ENCODE measurements at regions not wholly inside any gene's neighbourhood (a gene's known extent, or its start where the extent isn't known, plus 50 kb on each side); places are given as distances from the start of the nearest gene placed in this dataset.

DNA sequence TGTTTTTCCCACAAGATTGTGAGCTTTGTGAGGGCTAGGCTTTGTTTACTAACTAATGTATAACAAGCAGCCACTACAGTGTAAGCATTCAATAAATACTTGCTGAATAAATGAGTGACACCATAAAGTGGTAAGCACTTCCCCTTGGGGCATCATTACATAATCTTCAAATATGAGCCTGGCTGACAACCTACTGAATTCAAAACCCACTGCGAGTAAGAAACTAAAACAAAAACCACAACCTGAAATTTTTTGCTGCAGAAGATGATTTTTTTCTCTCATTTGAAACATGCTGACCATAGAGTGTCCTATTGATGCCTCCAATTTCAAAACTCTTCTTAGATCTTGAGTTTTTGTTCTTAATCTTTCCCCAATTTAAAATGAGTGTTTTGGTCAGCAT lies 331.3 kb upstream of the CCNG1 start:
- Histone ChIP-seq H2AFZ (ENCODE audit: low read length) (no peak overlapping the region), H3K27ac (ENCODE audit: insufficient read length, low read depth, low read length) (no peak overlapping the region), H4K91ac (ENCODE audit: insufficient read length, low read depth, low read length) (no peak overlapping the region), H4K20me1 (ENCODE audit: control insufficient read depth, insufficient read depth, insufficient read length) (no peaks in the 10 kb centered on the region), H3K14ac (ENCODE audit: insufficient read depth, low read length) (no peak overlapping the region), H2BK15ac (ENCODE audit: low read depth, low read length) (no peak overlapping the region), H2AK5ac (ENCODE audit: insufficient read length, low read length) (no peak overlapping the region), H3K18ac (ENCODE audit: insufficient read length, low read depth, low read length) (no peak overlapping the region), H3K4ac (ENCODE audit: low read depth, low read length) (no peak overlapping the region), H3T11ph (ENCODE audit: low read length) (no peak overlapping the region), H3K9me3 (ENCODE audit: control insufficient read depth, low read depth, low read length) (no peaks in the 10 kb centered on the region), H4K8ac (replicated peaks; ENCODE audit: insufficient read length, low read depth, low read length) (no peak overlapping the region), H3K4me2 (ENCODE audit: insufficient read depth, insufficient read length, low read length) (no peak overlapping the region), H3K4me1 (ENCODE audit: insufficient read depth, low read length) (no peaks in the 10 kb centered on the region; the same call in 1 of the 2 replicates), H2BK120ac (ENCODE audit: low read depth, low read length, poor library complexity, severe bottlenecking) (no peak overlapping the region), H3K79me1 (ENCODE audit: insufficient read depth, low read depth, low read length, poor library complexity, severe bottlenecking) (no peaks in the 10 kb centered on the region), H3K56ac (ENCODE audit: insufficient read length, low read depth, low read length) (no peak overlapping the region), H2BK20ac (ENCODE audit: low read depth, low read length, poor library complexity, severe bottlenecking) (no peak overlapping the region), H3K23me2 (ENCODE audit: insufficient read length, low read depth, low read length, poor library complexity, severe bottlenecking) (no peaks in the 10 kb centered on the region), H2BK5ac (ENCODE audit: insufficient read length, low read length) (no peak overlapping the region), H3K9ac (ENCODE audit: extremely low read depth, insufficient read length, low read length) (no peak overlapping the region), H3K23ac (ENCODE audit: insufficient read length, low read depth, low read length) (no peak overlapping the region), H3K27me3 (ENCODE audit: insufficient read depth, low read length) (no peaks in the 10 kb centered on the region), H3K79me2 (ENCODE audit: insufficient read depth, low read length) (no peaks in the 10 kb centered on the region), H4K5ac (ENCODE audit: insufficient read length, low read depth, low read length) (no peak overlapping the region), H2BK12ac (ENCODE audit: insufficient read length, low read depth, low read length) (no peak overlapping the region)
- no peak for TF ChIP-seq CTCF (conservative IDR thresholded peaks at IDR 0.05)
- Mint-ChIP-seq H3K36me3 (ENCODE audit: insufficient read depth in 1 of 3, low read depth in 3 of 3) (no peaks in the 10 kb centered on the region), H3K27me3 (ENCODE audit: low read depth) (no peaks in the 10 kb centered on the region), H3K9me3 (no peaks in the 10 kb centered on the region), H3K4me1 (peaks cover 10 to 14% of the 10 kb centered on the region in 2 experiments), H3K27ac (no peak overlapping the region), H3K4me3 (no peak overlapping the region)
- no CpG with 5 or more reads among the region's 1 CpG for WGBS (ENCODE audit: extremely low coverage, insufficient read length, low lambda C conversion rate)
- no peak for DNase-seq
